HG02588 (cell line): ENCODE measurements at regions not wholly inside any gene's neighbourhood (a gene's known extent, or its start where the extent isn't known, plus 50 kb on each side); places are given as distances from the start of the nearest gene placed in this dataset.
"Not testable (repeated sequence)": the region's sequence is repeated elsewhere in the genome, so short reads cannot be mapped to it uniquely, and the experiment has no call there.

Source experiments
- ATAC-seq: cut with Tn5 transposase; IDR thresholded peaks from one replicate; pipeline ENCODE4 v1.9.1; 2021; ENCODE audit warnings: mild to moderate bottlenecking, moderate library complexity; ENCODE audit not compliant: unreplicated experiment

- no peak for ATAC-seq
Observed at GRCh38 chr6:10343320-10343719, 71.6 kb downstream of the TFAP2A start.

GRCh38 chr6:10341605-10342004 is 73.3 kb downstream of the TFAP2A start:
- ATAC-seq: no peak

GRCh38 chr6:10338151-10338550 is 76.7 kb downstream of the TFAP2A start:
- ATAC-seq: no peak

- not testable (repeated sequence) for ATAC-seq
Observed at GRCh38 chr6:10337376-10337775, 77.5 kb downstream of the TFAP2A start.

GRCh38 chr6:10332111-10332510 is 82.8 kb downstream of the TFAP2A start:
- no peak for ATAC-seq

- no peak for ATAC-seq
Observed at GRCh38 chr6:10331334-10331968, 83.4 kb downstream of the TFAP2A start.

GRCh38 chr6:10330515-10330914 is 84.4 kb downstream of the TFAP2A start:
- no peak for ATAC-seq

GRCh38 chr6:10323018-10323417 is 91.9 kb downstream of the TFAP2A start:
- no peak for ATAC-seq

- no peak for ATAC-seq
Observed at GRCh38 chr6:10320291-10320690, 94.6 kb downstream of the TFAP2A start.

- ATAC-seq: no peak
Observed at GRCh38 chr6:10316373-10316721, 98.5 kb downstream of the TFAP2A start.

GRCh38 chr6:10315658-10316372 is 99.1 kb downstream of the TFAP2A start:
- no peak for ATAC-seq

GRCh38 chr6:10315034-10315433 is 99.8 kb downstream of the TFAP2A start:
- no peak for ATAC-seq

GRCh38 chr6:10314163-10314955 is 100.5 kb downstream of the TFAP2A start:
- ATAC-seq: no peak

GRCh38 chr6:10313799-10314162 is 101.1 kb downstream of the TFAP2A start:
- ATAC-seq: no peak

- ATAC-seq: no peak
Observed at GRCh38 chr6:10312445-10312844, 102.4 kb downstream of the TFAP2A start.

- not testable (repeated sequence) for ATAC-seq
Observed at GRCh38 chr6:10311546-10312405, 103.1 kb downstream of the TFAP2A start.

- ATAC-seq: no peak
Observed at GRCh38 chr6:10310826-10311225, 104.0 kb downstream of the TFAP2A start.

- ATAC-seq: no peak
Observed at GRCh38 chr6:10310330-10310653, 104.6 kb downstream of the TFAP2A start.

GRCh38 chr6:10309457-10310329 is 105.2 kb downstream of the TFAP2A start:
- ATAC-seq: no peak

GRCh38 chr6:10307476-10307875 is 107.4 kb downstream of the TFAP2A start:
- no peak for ATAC-seq
